ENCODE measurements at regions not wholly inside any gene's neighbourhood (a gene's known extent, or its start where the extent isn't known, plus 50 kb on each side); places are given as distances from the start of the nearest gene placed in this dataset.

- Histone ChIP-seq H3K79me2 (ENCODE audit: low read length) (no peaks in the 10 kb centered on the region), H3K27ac (ENCODE audit: low read length) (no peak overlapping the region), H4K20me1 (ENCODE audit: insufficient read depth, low read length) (no peaks in the 10 kb centered on the region), H3K36me3 (replicated peaks; ENCODE audit: low read depth, low read length) (no peaks in the 10 kb centered on the region), H3K4me2 (ENCODE audit: low read length) (no peak overlapping the region), H3K4me3 (ENCODE audit: low read length) (no peak overlapping the region), H3K9me3 (ENCODE audit: insufficient read depth, low read length) (no peaks in the 10 kb centered on the region), H3K4me1 (ENCODE audit: low read length) (no peaks in the 10 kb centered on the region), H3K27me3 (ENCODE audit: low read depth, low read length) (peaks cover 21% of the 10 kb centered on the region), H3K9ac (ENCODE audit: low read length) (no peak overlapping the region), H2AFZ (ENCODE audit: low read depth, low read length) (no peak overlapping the region)
- TF ChIP-seq CTCF (IDR thresholded peaks at IDR 0.05; ENCODE audit: low read depth, low read length) (no peak), EZH2phosphoT487 (IDR thresholded peaks at IDR 0.05; ENCODE audit: low read depth) (no peak)
Measured at GRCh38 chr16:74034200-74034599, 262.4 kb upstream of the PSMD7 start.

GRCh38 chr16:74033441-74033995 lies 263.1 kb upstream of the PSMD7 start:
- Histone ChIP-seq H3K4me3 (ENCODE audit: low read length) (no peak overlapping the region), H3K36me3 (replicated peaks; ENCODE audit: low read depth, low read length) (no peaks in the 10 kb centered on the region), H2AFZ (ENCODE audit: low read depth, low read length) (no peak overlapping the region), H3K79me2 (ENCODE audit: low read length) (no peaks in the 10 kb centered on the region), H3K4me1 (ENCODE audit: low read length) (no peaks in the 10 kb centered on the region), H4K20me1 (ENCODE audit: insufficient read depth, low read length) (no peaks in the 10 kb centered on the region), H3K27me3 (ENCODE audit: low read depth, low read length) (peaks cover 21% of the 10 kb centered on the region), H3K4me2 (ENCODE audit: low read length) (no peak overlapping the region), H3K27ac (ENCODE audit: low read length) (no peak overlapping the region), H3K9me3 (ENCODE audit: insufficient read depth, low read length) (no peaks in the 10 kb centered on the region), H3K9ac (ENCODE audit: low read length) (no peak overlapping the region)
- TF ChIP-seq CTCF (IDR thresholded peaks at IDR 0.05; ENCODE audit: low read depth, low read length) (no peak), EZH2phosphoT487 (IDR thresholded peaks at IDR 0.05; ENCODE audit: low read depth) (no peak)

GRCh38 chr16:74031551-74031950 lies 265.1 kb upstream of the PSMD7 start:
- no peak overlapping the region for H3K4me2 ChIP-seq (ENCODE audit: low read length)
- no peak overlapping the region for H2AFZ ChIP-seq (ENCODE audit: low read depth, low read length)
- no peak overlapping the region for H3K27ac ChIP-seq (ENCODE audit: low read length)
- TF ChIP-seq CTCF (IDR thresholded peaks at IDR 0.05; ENCODE audit: low read depth, low read length) (no peak), EZH2phosphoT487 (IDR thresholded peaks at IDR 0.05; ENCODE audit: low read depth) (no peak)
- no peaks in the 10 kb centered on the region for H3K4me1 ChIP-seq (ENCODE audit: low read length)
- H3K9ac ChIP-seq (ENCODE audit: low read length), result no peak overlapping the region
- no peaks in the 10 kb centered on the region for H3K9me3 ChIP-seq (ENCODE audit: insufficient read depth, low read length)
- H3K4me3 ChIP-seq (ENCODE audit: low read length), result no peak overlapping the region
- no peaks in the 10 kb centered on the region for H4K20me1 ChIP-seq (ENCODE audit: insufficient read depth, low read length)
- no peaks in the 10 kb centered on the region for H3K79me2 ChIP-seq (ENCODE audit: low read length)
- H3K27me3 ChIP-seq (ENCODE audit: low read depth, low read length), result peaks cover 15% of the 10 kb centered on the region
- H3K36me3 ChIP-seq (replicated peaks; ENCODE audit: low read depth, low read length), result no peaks in the 10 kb centered on the region

GRCh38 chr16:74030000-74030706 lies 266.5 kb upstream of the PSMD7 start:
- Histone ChIP-seq H3K36me3 (replicated peaks; ENCODE audit: low read depth, low read length) (no peaks in the 10 kb centered on the region), H3K27ac (ENCODE audit: low read length) (no peak overlapping the region), H3K4me3 (ENCODE audit: low read length) (no peak overlapping the region), H3K79me2 (ENCODE audit: low read length) (no peaks in the 10 kb centered on the region), H3K9ac (ENCODE audit: low read length) (no peak overlapping the region), H3K4me2 (ENCODE audit: low read length) (no peak overlapping the region), H3K9me3 (ENCODE audit: insufficient read depth, low read length) (no peaks in the 10 kb centered on the region), H3K27me3 (ENCODE audit: low read depth, low read length) (peaks cover 25% of the 10 kb centered on the region), H3K4me1 (ENCODE audit: low read length) (0 out of 2 replicates have a peak, but pooled peaks cover 3% of the 10 kb centered on the region), H2AFZ (ENCODE audit: low read depth, low read length) (no peak overlapping the region), H4K20me1 (ENCODE audit: insufficient read depth, low read length) (no peaks in the 10 kb centered on the region)
- TF ChIP-seq EZH2phosphoT487 (IDR thresholded peaks at IDR 0.05; ENCODE audit: low read depth) (no peak), CTCF (IDR thresholded peaks at IDR 0.05; ENCODE audit: low read depth, low read length) (no peak)
